SKM-1 treated with dmso at 0.1 percent for 144 hours (cell line): ENCODE measurements at regions not wholly inside any gene's neighbourhood (a gene's known extent, or its start where the extent isn't known, plus 50 kb on each side); places are given as distances from the start of the nearest gene placed in this dataset.

Source experiments
- DNase-seq: peaks from one replicate; lab custom pipeline; 2025; ENCODE audit not compliant: unreplicated experiment; lab: John Stamatoyannopoulos, UW

DNA sequence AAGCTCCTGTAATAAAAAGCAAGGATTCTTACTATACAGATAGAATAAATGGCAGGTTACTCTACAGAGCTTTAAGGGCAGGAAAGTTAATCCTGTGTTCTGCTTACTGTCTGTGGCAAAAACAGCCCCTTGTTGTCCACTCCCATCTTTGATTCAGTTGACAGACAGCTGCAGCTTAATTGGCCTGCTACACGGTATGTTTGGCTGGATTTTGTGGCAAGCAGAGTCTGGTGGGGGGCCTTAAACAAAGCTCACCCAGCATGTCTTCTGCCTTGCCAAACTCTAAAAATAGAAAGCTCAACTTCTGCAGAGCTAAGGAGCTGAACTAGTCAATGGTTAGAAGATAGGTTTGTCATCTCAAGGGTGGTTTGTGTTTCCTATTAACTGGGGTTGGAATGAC is 407.2 kb downstream of the HLX start:
- no peak for DNase-seq

DNA sequence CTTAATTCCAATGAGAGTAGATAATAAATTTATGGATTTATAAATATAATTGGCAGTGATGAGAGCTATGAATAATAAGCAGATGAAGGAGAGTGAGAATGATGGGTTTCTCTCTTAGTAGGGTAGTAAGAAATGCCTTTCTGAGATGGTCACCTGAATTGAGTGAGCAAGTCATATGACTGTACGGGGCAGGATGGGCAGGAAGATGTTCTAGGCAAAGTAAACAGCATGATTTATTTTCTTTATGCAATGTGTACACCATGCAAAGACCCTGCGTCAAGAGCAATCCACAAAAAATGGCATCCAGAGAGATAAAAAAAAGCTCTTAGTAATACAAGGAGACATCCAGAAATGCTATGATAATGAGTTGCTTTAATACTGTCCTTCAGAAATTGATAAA is 409.9 kb downstream of the HLX start:
- DNase-seq, result no peak

DNA sequence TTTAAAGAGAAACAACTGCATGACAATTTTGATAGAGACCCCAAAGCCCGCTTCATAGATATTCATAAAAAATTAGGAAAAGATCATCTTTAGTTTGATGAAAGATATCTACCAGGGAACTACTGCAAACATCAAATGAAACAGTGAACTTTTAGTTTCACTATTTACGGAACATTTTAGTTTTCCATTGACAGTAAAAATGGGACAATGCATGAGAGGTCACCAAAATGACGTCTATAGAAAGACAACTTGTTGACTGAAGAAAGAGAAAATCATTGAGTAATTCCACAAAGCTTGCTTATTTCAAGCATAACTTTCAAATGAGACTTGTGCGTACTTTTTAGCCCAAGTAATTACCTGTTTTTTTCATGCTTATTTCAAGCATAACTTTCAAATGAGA is 411.4 kb downstream of the HLX start:
- no peak for DNase-seq

DNA sequence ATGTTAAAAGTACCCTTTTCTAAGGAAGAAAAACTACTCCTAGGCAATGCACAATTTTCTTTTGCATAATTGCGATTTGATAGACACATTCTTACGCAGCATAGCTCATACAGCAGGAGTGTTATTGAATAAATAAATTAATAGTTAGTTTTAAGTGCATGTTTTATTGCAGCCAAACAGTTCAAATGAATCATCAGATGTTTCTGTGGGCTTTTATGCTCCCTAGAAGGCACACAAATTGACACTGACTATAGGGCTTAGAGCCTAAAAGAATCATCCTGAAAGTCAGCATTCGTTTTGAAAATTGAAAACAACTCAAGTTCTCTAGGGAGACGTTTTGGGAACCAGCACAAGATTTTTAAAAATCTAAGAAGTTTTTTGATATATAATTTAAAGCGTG is 411.9 kb downstream of the HLX start:
- no peak for DNase-seq

DNA sequence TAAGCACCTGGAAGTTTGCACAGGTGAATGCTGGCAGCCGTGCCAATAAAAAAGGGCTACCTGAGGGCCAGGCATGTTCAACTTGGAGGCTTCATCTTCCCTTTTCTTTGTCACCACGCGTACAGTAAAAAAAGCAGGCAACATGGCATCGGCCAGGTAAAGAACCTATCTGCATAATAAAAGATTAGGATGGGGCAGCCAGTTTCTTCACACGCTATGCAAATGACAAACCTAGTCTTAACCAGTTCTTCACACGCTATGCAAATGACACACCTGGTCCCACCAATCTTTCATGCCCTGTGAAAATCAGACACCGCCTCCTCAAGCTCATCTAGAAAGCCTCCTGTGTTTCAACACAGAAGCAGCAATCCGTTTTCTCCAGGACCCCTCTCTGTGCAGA is 413.4 kb downstream of the HLX start:
- no peak for DNase-seq

DNA sequence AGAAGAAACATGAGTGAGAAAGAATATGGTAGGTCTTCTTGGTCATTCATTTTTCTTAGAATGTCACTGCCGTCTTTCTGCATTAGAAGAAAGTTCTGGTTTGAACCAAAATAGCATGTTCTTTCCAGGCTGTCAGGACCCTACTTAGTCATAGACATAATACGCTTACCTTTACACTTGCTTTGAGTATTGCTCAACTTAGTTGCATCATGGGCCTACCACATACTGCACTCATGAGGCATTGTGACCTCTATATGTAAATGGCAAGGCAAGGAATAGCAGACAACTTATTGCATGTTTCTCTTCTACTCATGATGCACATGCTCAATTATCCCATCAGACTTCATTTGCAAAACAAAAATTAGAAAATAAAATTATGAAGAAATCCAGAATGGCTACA is 415.0 kb downstream of the HLX start:
- DNase-seq, result peak; percentile 6

DNA sequence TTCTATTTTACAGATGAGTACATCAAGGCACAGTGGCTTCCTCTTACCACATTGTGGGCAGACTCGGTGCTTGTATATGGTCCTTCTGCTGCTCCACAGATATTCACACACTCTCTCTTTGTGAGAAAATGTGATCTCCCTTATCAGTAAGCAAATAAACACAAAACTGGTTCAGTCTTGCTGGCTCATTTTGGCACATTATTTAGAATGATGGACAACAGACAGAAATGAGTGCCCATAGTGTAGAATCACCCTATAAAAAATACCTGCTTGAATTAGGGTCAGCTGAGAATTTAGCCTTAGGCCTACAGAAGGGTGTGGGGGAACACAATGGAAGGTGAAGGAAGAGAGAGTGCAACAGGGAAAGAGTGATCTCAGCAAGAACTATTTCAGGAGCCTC is 423.1 kb downstream of the HLX start:
- DNase-seq, result no peak

DNA sequence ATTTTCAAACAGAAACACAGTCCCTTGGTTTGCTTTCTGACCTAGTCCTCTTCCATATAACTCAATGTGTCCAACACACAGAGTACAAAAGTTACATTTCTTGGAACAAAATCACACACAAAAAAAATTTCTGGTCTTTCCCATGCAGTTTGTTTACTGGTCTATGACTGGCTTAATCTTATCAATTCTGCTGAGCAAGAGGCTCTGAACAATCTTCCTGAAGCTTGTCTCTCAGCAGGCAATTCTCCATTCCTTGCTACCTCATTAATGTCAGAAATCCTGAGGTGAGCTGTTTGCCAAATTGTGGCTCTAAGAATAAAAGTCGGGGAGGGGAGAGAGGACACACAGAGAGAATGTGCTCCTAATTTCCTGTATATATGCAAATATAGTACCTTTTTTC is 423.6 kb downstream of the HLX start:
- no peak for DNase-seq

DNA sequence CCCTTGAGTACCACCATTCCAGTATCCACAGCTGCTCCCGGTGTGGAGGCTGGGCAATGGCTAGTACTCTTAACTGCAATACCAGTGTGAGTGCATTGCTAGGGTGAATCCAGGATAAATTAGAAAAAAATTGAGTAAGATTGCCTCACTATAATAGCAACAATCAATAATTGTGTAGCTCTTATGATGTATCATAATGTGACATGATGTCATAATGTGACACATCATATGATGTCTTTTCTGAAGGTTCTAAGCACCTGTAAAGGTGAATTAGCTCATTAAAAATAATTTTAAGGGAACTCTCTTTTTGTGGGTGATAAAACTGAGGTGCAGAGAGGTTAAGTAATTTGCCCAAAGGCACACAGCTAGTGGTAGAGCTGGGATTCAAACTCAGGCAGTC is 424.4 kb downstream of the HLX start:
- no peak for DNase-seq

DNA sequence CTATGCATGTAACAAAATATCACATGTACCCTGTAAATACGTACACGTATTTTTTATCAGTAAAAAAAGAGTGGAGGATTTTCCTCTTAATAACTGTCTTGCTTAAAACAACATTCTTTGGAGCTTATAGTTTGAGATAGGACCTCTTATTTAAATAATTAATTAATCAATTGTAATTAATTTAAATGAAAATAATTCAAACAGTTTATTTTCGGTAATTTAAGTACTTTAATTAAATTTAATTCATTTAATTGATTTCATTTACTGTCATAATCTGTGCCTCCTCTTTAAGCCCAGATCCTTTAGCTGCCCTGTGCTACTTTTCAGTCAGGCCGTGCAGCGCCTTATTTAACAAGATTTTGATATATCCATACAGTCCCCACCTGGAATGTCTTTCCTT is 427.0 kb downstream of the HLX start:
- no peak for DNase-seq

DNA sequence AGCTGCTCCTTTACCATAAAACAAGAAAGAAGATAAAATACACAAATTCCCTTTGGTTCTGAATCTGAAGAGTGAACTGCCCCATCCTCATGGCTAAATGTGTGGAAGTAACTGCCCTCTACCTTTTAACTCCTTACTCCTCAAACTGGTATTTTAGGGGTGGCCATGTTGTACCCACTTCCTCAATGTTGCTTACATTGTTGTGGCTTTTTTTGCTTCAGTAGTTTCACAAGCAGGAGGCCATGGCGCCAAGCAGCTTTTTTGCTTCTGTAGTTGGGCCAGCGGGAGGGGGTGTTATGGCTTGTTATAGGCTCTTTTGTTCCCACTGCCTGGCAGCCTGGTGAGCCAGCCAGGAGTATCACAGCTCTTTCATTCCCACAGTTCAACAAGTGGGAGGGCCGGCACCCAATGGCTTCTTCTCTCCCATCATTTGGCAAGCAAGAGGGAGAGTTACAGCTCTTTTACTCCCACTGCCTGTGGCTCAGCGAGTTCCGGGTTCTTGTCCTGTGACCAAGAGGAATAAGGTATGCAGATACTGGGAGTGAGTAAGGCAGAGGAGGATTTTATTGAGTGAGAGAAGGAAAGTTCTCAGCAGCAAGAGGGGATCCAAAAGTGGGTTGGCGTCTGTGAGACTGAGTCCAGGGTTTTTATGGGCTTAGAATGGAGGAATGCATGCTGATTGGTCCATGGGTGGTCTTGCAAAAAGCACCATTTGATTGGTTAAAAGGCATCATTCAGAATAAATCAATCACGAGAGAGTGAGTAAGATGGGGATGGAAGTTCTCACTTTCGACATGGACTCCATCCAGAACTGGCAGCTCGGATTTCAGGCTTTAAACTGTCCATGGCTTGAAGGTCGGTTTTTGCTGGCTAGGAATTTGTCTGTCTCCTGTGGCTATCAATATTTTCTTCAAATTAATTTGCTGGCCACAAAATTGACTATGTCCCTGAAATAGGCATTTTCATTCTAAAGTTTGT is 429.6 kb downstream of the HLX start:
- no peak for DNase-seq

DNA sequence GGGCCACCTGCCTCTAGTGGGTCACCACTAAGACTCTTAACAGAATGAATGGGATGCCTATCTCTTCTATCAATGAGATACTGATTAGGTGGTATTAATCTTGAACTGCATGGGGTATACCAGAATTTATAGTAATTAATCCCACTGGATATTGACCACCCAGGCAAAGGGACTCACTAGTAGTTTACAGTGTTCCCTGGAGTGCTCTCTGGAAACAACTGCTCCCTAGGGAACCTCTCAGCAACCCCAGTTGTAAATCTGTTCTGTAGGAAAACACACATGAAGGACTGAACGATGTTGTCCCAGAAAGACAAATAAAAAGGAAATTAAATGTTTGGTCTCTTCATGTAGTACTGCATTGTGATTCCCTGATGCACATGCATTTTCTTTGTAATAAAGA is 430.5 kb downstream of the HLX start:
- DNase-seq, result no peak

DNA sequence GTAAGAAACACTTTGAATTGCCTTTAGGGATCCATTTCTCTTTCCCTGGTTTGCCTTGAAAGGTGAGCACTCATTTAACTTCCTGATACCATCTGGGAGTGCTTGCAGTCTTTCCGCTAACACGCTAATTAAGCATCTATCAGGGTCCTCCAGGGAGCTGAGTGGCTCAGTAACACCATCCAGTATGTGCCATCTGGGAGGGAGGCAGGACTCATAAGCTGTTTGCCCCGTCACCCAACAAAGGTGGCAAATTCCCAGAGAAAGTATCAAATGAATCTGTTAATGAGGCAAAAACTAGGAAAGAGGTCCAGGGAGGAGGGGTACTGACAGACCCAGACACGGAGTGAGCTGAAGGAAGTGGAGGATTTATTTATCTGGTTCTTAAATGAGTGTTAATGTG is 430.9 kb downstream of the HLX start:
- no peak for DNase-seq

DNA sequence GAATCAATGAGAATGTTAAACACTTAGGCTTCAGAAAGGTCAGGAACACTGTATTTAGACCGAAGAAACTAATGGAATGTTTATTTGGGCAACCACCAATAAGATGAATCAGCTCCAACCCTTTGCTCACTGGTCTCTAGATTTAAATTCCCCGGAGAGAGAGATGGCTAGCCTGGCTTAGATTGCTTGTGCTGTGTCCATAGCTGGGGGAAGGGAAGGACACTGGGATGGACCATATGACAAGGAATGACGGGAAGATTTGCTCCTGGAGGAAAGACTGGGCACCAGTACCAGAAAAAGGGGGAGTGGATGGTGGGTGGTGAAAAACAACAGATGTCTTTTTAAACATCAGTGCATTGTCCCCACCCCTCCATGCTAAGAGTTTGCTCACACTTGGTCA is 426.6 kb downstream of the DUSP10 start:
- DNase-seq, result no peak

DNA sequence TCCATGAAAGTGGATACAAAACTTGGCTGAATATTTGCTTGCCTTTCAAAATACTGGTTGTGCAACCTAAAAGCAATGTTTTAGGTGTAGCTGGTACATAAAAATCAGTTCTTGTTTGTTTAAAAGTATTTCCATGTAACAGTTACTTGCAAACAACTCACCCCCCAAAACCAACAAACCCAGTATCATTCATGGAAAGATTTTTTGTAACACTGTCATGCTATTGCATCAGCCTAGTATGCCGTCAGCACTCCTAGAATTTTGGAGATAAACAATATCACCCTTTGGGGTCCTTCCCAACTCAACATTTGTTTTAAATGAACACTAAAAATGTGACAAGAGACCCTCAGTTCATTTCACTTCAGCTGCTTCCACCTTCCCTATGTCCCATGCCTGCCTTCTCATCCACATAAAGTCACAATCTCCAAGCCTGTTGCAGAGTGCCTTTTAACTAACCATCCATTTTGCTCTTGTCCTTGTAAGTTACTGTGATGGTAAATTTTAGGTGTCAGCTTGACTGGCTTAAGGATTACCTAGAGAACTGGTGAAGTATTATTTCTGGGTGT is 425.3 kb downstream of the DUSP10 start:
- no peak for DNase-seq

DNA sequence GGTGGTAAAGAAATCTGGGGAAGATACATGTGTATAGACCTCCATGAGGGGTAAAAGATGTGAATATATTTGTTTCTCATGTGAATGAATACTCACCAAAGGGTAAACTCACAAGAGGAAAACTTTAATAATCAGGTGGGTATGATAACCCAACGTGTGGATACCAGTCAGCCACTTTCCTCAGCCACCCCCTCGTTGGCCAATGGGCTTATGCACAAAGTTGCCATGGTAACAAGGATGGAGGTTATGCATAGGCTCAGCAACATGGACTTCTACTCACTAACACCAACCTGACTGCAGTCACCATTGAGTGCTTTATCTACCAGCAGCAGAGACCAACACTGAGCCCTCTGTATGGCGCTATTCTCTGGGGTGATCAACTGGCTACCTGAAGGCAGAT is 424.4 kb downstream of the DUSP10 start:
- no peak for DNase-seq

DNA sequence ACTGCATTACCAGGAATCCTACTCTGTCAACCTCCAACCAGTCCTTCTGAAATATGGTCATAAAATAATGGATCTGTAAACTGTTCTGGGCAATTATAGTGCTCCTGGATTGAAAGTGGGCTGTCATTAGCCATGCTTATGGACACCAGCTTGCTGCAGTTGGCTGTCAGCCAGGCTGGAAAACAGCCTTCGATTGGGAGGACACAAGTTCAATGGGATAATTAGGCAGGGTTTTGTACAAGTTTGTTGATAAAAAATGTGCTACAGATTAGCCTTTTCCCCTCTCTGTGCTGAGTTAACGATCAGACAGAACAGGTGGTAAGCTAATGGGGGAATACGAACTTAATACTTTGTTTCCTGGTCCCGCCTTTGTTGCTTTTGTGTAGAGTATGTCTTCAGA is 413.9 kb downstream of the DUSP10 start:
- no peak for DNase-seq

DNA sequence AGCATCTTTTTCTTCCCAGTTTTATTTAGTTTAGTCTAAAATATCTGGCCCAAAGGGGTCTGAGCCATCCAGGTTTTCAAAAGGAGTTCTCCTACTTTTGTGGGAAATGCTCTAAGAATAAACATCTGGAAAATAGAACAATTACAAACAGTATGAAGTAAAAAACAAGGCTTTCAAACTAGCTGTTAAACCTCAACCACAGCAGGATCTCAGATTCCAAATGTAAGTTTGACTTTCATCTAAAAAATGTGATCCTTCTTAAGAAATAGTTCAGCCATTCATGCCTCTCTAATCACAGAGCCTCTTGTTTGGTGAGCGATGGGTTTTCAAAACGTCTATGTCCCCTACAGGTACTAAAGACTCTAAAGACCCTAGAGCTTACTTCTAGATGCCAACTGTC is 413.5 kb downstream of the DUSP10 start:
- no peak for DNase-seq

DNA sequence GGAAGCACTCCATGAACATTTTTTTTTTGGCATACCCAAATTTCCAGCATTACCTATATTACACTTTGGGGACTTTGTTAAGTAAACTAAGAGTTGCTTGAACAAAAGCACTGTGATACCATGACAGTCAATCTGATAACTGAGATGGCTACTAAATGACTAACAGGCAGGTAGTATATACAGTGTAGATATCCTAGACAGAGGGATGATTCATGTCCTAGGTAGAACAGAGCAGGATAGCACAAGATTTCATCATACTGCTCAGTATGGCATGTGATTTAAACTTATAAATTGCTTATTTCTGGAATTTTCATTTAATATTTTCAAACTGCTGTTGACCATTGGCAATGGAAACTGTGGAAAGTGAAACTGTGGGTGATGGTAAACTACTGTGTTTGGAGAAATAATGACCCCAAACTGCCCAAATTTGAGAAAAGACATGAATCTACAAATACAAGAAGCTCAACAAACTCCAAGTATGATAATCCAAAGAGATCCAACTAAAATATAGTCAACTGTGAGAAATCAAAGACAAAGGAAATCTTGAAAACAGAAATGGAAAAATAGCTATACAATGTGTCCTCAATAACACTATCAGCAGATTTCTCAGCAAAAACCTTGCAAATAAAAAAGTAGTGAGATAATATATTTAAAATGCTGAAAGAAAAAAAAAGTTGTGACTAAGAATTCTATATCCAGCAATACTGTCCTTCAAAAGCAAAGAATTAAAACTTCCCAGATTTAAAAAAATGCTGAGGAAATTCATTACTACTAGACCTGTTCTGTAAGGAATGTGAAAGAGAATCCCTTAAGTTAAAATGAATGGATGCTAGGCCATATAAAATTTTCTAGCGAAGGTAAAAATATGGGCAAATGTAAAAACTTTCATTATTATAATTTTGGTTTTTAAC is 410.4 kb downstream of the DUSP10 start:
- DNase-seq, result no peak

DNA sequence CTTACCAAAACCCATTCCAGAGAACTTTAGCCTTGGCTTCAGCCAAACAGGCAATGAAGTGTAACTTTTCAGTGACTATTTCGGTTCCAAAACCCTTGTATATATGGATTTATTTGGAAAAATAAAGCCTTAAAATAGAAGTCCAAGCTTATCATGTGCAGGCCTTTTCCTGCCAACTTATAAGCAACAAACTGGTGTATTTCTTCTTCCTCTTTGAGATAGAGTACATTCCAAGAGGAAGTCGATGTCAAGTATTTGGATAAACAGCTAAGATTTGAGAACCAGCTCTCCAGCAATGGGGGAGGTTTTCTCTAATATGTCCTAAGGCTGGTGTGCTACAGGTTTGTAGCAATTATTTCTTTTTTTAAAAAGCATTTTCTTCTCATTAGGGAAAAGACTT is 407.8 kb downstream of the DUSP10 start:
- no peak for DNase-seq

DNA sequence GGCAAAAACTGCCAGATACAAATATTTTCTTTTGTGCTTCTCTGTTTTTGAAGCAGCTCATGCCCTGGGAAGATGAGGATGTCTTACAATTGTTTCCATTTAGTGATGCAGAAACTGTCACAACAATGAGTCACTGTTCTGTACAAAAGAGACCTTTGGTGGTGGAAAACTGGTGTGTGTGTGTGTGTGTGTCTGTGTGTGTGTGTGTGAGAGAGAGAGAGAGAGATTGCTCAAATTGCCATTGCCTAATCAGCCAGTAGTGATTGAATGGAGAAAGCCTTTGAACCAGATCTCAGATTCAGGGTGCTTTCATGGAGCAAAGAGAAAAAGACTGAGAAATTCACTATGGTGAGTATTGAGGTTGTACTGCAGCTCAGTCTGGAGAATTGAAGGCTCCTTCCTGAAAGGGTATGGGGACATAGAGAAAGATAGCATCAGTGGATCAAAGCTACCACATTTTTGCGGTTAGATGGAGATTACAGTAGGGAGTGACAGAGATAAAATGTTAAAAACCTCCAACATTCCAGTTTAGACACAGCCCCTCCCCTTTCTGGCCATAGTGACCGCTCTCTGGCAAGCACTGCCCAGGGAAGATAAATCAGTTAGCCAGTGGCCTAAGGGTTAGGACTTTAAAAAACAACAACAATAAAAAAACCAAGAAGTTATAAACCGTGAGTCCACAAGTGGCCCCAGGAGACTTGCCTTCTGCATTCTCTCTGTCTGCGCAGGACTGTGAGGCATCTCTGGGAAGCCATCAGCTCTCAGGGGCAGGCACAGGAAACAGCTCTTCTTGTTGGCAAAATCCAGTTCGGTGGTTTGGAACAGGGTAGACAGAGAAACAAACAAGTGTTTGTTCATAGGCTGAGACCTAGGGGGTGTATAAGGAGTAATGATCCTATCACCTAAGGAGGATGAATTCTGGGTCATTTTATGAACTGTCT is 406.5 kb downstream of the DUSP10 start:
- no peak for DNase-seq
